Liver (tissue), 3 donors: ENCODE measurements at regions not wholly inside any gene's neighbourhood (a gene's known extent, or its start where the extent isn't known, plus 50 kb on each side); places are given as distances from the start of the nearest gene placed in this dataset.

Experiments used
- ATF3 ChIP-seq: IDR thresholded peaks from 2 replicates; pipeline ENCODE4 v1.6.1; 2016; ENCODE audit warnings: antibody characterized with exemption
- CTCF ChIP-seq: fragments of 150-350 bp; IDR thresholded peaks from 2 replicates; pipeline ENCODE4 v1.5.1; 2017; ENCODE audit warnings: improper control_type of control experiment, low read depth, low read length; ENCODE audit not compliant: missing input control
- EGR1 ChIP-seq, 2 donors: IDR thresholded peaks; 2 replicates each; pipeline ENCODE4 v1.6.1; 2016 to 2018; ENCODE audit warnings: antibody characterized with exemption in 2 of 2, low read depth in 2 of 2
- GABPA ChIP-seq, 2 donors: IDR thresholded peaks in 1 of 2; conservative IDR thresholded peaks in 1 of 2; 2 replicates each; pipeline ENCODE4 v1.6.1; 2016; ENCODE audit warnings: antibody characterized with exemption in 2 of 2, mild to moderate bottlenecking in 1 of 2, moderate library complexity in 1 of 2
- HNF4A ChIP-seq, 2 donors: conservative IDR thresholded peaks; 2 replicates each; pipeline ENCODE4 v1.6.1; 2016; ENCODE audit warnings: antibody characterized with exemption in 2 of 2, mild to moderate bottlenecking in 2 of 2
- MAX ChIP-seq: IDR thresholded peaks from 2 replicates; pipeline ENCODE4 v1.6.1; 2016; ENCODE audit warnings: antibody characterized with exemption
- RAD21 ChIP-seq, 2 donors: IDR thresholded peaks; 2 replicates each; pipeline ENCODE4 v1.6.1; 2016; ENCODE audit warnings: antibody characterized with exemption in 2 of 2, mild to moderate bottlenecking in 2 of 2
- RXRA ChIP-seq, 2 donors: IDR thresholded peaks; 2 replicates each; pipeline ENCODE4 v1.6.1; 2017 to 2018; ENCODE audit warnings: antibody characterized with exemption in 2 of 2, mild to moderate bottlenecking in 1 of 2
- TF ChIP-seq, protein P1 (sequence below): IDR thresholded peaks from 2 replicates; pipeline ENCODE4 v1.6.1; 2016; ENCODE audit warnings: antibody characterized with exemption, mild to moderate bottlenecking
- donor health status: healthy.
- donor health status: healthy.

- TF ChIP-seq RAD21 (IDR thresholded peaks at IDR 0.05): no peak
- no peak for TF ChIP-seq GABPA (IDR thresholded peaks at IDR 0.05 in 1 of 2, conservative IDR thresholded peaks at IDR 0.05 in 1 of 2)
- TF ChIP-seq CTCF: no peak
- TF ChIP-seq MAX: no peak
- TF ChIP-seq ATF3: no peak
- TF ChIP-seq, protein P1, sequence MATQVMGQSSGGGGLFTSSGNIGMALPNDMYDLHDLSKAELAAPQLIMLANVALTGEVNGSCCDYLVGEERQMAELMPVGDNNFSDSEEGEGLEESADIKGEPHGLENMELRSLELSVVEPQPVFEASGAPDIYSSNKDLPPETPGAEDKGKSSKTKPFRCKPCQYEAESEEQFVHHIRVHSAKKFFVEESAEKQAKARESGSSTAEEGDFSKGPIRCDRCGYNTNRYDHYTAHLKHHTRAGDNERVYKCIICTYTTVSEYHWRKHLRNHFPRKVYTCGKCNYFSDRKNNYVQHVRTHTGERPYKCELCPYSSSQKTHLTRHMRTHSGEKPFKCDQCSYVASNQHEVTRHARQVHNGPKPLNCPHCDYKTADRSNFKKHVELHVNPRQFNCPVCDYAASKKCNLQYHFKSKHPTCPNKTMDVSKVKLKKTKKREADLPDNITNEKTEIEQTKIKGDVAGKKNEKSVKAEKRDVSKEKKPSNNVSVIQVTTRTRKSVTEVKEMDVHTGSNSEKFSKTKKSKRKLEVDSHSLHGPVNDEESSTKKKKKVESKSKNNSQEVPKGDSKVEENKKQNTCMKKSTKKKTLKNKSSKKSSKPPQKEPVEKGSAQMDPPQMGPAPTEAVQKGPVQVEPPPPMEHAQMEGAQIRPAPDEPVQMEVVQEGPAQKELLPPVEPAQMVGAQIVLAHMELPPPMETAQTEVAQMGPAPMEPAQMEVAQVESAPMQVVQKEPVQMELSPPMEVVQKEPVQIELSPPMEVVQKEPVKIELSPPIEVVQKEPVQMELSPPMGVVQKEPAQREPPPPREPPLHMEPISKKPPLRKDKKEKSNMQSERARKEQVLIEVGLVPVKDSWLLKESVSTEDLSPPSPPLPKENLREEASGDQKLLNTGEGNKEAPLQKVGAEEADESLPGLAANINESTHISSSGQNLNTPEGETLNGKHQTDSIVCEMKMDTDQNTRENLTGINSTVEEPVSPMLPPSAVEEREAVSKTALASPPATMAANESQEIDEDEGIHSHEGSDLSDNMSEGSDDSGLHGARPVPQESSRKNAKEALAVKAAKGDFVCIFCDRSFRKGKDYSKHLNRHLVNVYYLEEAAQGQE: no peak
- no peak for TF ChIP-seq RXRA (IDR thresholded peaks at IDR 0.05)
- no peak for TF ChIP-seq HNF4A (conservative IDR thresholded peaks at IDR 0.05)
- no peak for TF ChIP-seq EGR1 (IDR thresholded peaks at IDR 0.05; ENCODE audit: low read depth in 2 of 2)
These were observed 222.7 kb upstream of the PLSCR5 start for GRCh38 chr3:146827836-146828235.
